ENCODE measurements at regions not wholly inside any gene's neighbourhood (a gene's known extent, or its start where the extent isn't known, plus 50 kb on each side); places are given as distances from the start of the nearest gene placed in this dataset.

DNA sequence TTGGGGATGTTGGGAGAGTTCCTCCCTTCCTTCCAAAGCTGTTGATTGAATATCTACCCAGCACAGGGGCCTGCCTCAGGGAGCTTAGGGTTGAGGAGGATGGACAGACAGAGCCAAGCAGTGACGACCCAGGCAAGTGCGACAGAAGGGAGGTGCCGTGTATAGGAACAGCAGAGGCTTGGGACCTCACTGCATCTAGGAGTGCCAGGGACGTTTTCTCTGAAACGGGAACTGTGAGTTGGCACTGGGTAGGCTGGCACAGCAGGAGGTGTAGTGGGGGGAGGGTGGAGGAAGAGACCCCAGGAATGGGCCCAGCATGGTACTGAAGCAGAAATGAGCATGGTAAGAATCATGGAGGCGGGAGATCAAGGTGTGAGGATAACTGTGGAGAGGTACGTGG lies 55.3 kb upstream of the MGMT start:
- POLR2A ChIA-PET: no interaction called here
- intact Hi-C loops (cut with micrococcal nuclease): no loop called here

More for the DNA sequence above, 55.3 kb upstream of the MGMT start:
- Histone ChIP-seq H3K79me2 (ENCODE audit: insufficient read depth, low read length) (no peaks in the 10 kb centered on the region), H3K9ac (ENCODE audit: low read length) (no peak overlapping the region), H3K4me3 (replicated peaks in 1 of 2; ENCODE audit: low read depth in 1 of 2, low read length in 2 of 2) (no peak overlapping the region), H4K20me1 (ENCODE audit: insufficient read depth) (no peaks in the 10 kb centered on the region), H3K9me3 (ENCODE audit: control insufficient read depth in 1 of 2, insufficient read depth in 1 of 2, low read depth in 1 of 2, low read length in 2 of 2) (peaks cover 0 to 9% of the 10 kb centered on the region in 2 experiments; a peak in 2 of 4 replicates), H2AFZ (ENCODE audit: low read depth, low read length, poor library complexity, severe bottlenecking) (no peak overlapping the region), H3K9me2 (ENCODE audit: insufficient read depth) (no peaks in the 10 kb centered on the region), H3K4me2 (ENCODE audit: low read length) (no peak overlapping the region), H3K27me3 (ENCODE audit: insufficient read depth, low read length) (peaks cover 28% of the 10 kb centered on the region), H3K36me3 (ENCODE audit: control insufficient read depth in 1 of 2, insufficient read depth in 2 of 2, low read length in 2 of 2) (no peaks in the 10 kb centered on the region), H3K4me1 (ENCODE audit: control insufficient read depth in 1 of 2, insufficient read depth in 2 of 2, low read length in 2 of 2) (no peaks in the 10 kb centered on the region), H3K27ac (ENCODE audit: low read depth, low read length) (no peak overlapping the region)
- no TSS peak for BruUV-seq (replicated peaks)
- DNase-seq (ENCODE audit: low read depth, low spot score): no peak
- CTCF ChIA-PET: no interaction called here
- TF ChIP-seq SP1 (IDR thresholded peaks at IDR 0.05; ENCODE audit: low read depth): no peak
- no peak for TF ChIP-seq ELF1 (IDR thresholded peaks at IDR 0.05; ENCODE audit: borderline replicate concordance, low read depth)
- TF ChIP-seq SRF (IDR thresholded peaks at IDR 0.05; ENCODE audit: low read depth): no peak
- TF ChIP-seq POLR2AphosphoS5 (IDR thresholded peaks at IDR 0.05; ENCODE audit: low read depth, low read length): no peak
- no peak for TF ChIP-seq ZNF274 (IDR thresholded peaks at IDR 0.05; ENCODE audit: low read depth, low read length)
- TF ChIP-seq, protein P1, sequence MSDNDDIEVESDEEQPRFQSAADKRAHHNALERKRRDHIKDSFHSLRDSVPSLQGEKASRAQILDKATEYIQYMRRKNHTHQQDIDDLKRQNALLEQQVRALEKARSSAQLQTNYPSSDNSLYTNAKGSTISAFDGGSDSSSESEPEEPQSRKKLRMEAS (IDR thresholded peaks at IDR 0.05): no peak
- TF ChIP-seq CEBPB (IDR thresholded peaks at IDR 0.05; ENCODE audit: low read depth): no peak
- no peak for TF ChIP-seq EZH2phosphoT487 (IDR thresholded peaks at IDR 0.05; ENCODE audit: borderline replicate concordance)
- TF ChIP-seq, protein P2, sequence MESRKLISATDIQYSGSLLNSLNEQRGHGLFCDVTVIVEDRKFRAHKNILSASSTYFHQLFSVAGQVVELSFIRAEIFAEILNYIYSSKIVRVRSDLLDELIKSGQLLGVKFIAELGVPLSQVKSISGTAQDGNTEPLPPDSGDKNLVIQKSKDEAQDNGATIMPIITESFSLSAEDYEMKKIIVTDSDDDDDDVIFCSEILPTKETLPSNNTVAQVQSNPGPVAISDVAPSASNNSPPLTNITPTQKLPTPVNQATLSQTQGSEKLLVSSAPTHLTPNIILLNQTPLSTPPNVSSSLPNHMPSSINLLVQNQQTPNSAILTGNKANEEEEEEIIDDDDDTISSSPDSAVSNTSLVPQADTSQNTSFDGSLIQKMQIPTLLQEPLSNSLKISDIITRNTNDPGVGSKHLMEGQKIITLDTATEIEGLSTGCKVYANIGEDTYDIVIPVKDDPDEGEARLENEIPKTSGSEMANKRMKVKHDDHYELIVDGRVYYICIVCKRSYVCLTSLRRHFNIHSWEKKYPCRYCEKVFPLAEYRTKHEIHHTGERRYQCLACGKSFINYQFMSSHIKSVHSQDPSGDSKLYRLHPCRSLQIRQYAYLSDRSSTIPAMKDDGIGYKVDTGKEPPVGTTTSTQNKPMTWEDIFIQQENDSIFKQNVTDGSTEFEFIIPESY (IDR thresholded peaks at IDR 0.05; ENCODE audit: extremely low read depth, insufficient replicate concordance, low read length): no peak
- no peak for TF ChIP-seq EZH2 (IDR thresholded peaks at IDR 0.05)
- no peak for TF ChIP-seq RAD21 (IDR thresholded peaks at IDR 0.05; ENCODE audit: low read depth)
- no peak for TF ChIP-seq POLR2A (IDR thresholded peaks at IDR 0.05; ENCODE audit: borderline replicate concordance, extremely low read depth, insufficient read depth, insufficient read length)
- TF ChIP-seq FOSL1 (IDR thresholded peaks at IDR 0.05; ENCODE audit: low read depth): no peak
- no peak for TF ChIP-seq EGR1 (IDR thresholded peaks at IDR 0.05; ENCODE audit: low read depth)
- TF ChIP-seq CBX3 (IDR thresholded peaks at IDR 0.05; ENCODE audit: low read depth): no peak
- ATAC-seq: no peak
- RAD21 ChIA-PET (ENCODE audit: low non-redundant PET in 1 of 2, low total read pairs in 2 of 2, uncharacterized antibody in 2 of 2, unreplicated experiment in 2 of 2): no interaction called here
